GM23338 (cell line): ENCODE measurements at regions not wholly inside any gene's neighbourhood (a gene's known extent, or its start where the extent isn't known, plus 50 kb on each side); places are given as distances from the start of the nearest gene placed in this dataset.

Source experiments
- ATAC-seq: fragments of 200-7000 bp; cut with Tn5 transposase; 3 replicates; pipeline ENCODE4 v1.9.1; 2020
- DNase-seq: peaks from one replicate; pipeline ENCODE4 v3.0.0-alpha.2; 2015; ENCODE audit warnings: low spot score
- H2AFZ ChIP-seq: fragments of 200-600 bp; sonication (generic); 2 replicates; pipeline ENCODE4 v1.8.0; 2016; ENCODE audit warnings: antibody characterized with exemption, mild to moderate bottlenecking, moderate library complexity
- H3F3A ChIP-seq: fragments of 200-600 bp; sonication (generic); replicated peaks from 2 replicates; pipeline ENCODE4 v1.8.0; 2017; ENCODE audit warnings: antibody characterized with exemption, mixed run types, low read depth
- H3K27ac ChIP-seq: fragments of 200-600 bp; sonication (generic); 2 replicates; pipeline ENCODE4 v1.6.1; 2016; ENCODE audit warnings: low read depth
- H3K27me3 ChIP-seq: fragments of 200-600 bp; sonication (generic); 2 replicates; pipeline ENCODE4 v1.8.0; 2016; ENCODE audit warnings: mild to moderate bottlenecking, mixed run types, moderate library complexity; ENCODE audit not compliant: insufficient read depth
- H3K36me3 ChIP-seq: fragments of 200-600 bp; sonication (generic); 2 replicates; pipeline ENCODE4 v1.8.0; 2016; ENCODE audit warnings: mild to moderate bottlenecking; ENCODE audit not compliant: insufficient read depth
- H3K4me1 ChIP-seq: fragments of 200-600 bp; sonication (generic); 2 replicates; pipeline ENCODE4 v1.8.0; 2016; ENCODE audit warnings: mild to moderate bottlenecking, moderate library complexity; ENCODE audit not compliant: insufficient read depth
- H3K4me2 ChIP-seq: fragments of 200-600 bp; sonication (generic); 2 replicates; pipeline ENCODE4 v1.7.1; 2017; ENCODE audit warnings: mixed run types
- H3K4me3 ChIP-seq: fragments of 200-600 bp; sonication (generic); 2 replicates; pipeline ENCODE4 v1.6.1; 2016; ENCODE audit warnings: mixed run types
- H3K79me2 ChIP-seq: fragments of 200-600 bp; sonication (generic); replicated peaks from 2 replicates; pipeline ENCODE4 v1.8.0; 2017; ENCODE audit warnings: mild to moderate bottlenecking; ENCODE audit not compliant: insufficient read depth
- H3K9me2 ChIP-seq: fragments of 200-600 bp; sonication (generic); 2 replicates; pipeline ENCODE4 v1.8.0; 2017; ENCODE audit not compliant: insufficient read depth
- H4K20me1 ChIP-seq: fragments of 200-600 bp; sonication (generic); replicated peaks from 2 replicates; pipeline ENCODE4 v1.8.0; 2017; ENCODE audit warnings: mild to moderate bottlenecking; ENCODE audit not compliant: insufficient read depth
- H3K27ac Mint-ChIP-seq: 2 replicates; pipeline ENCODE4 v1.8.0; 2020; ENCODE audit warnings: inconsistent platforms, mild to moderate bottlenecking, moderate library complexity, mixed read lengths
- H3K27me3 Mint-ChIP-seq: 3 replicates; pipeline ENCODE4 v1.8.0; 2022; ENCODE audit warnings: low read depth, mild to moderate bottlenecking, moderate library complexity, mixed read lengths, inconsistent platforms; ENCODE audit not compliant: insufficient read depth, poor library complexity
- H3K36me3 Mint-ChIP-seq: 3 replicates; pipeline ENCODE4 v1.8.0; 2021; ENCODE audit warnings: low read depth, mild to moderate bottlenecking, inconsistent platforms, moderate library complexity, mixed read lengths
- H3K4me1 Mint-ChIP-seq: 3 replicates; pipeline ENCODE4 v1.8.0; 2020; ENCODE audit warnings: mild to moderate bottlenecking, inconsistent platforms, mixed read lengths
- H3K4me3 Mint-ChIP-seq: 3 replicates; pipeline ENCODE4 v1.8.0; 2021; ENCODE audit warnings: moderate library complexity, mild to moderate bottlenecking, inconsistent platforms, mixed read lengths
- H3K9me3 Mint-ChIP-seq: 3 replicates; pipeline ENCODE4 v1.8.0; 2020; ENCODE audit warnings: moderate library complexity, mild to moderate bottlenecking, inconsistent platforms, mixed read lengths
- CREB1 ChIP-seq: fragments of 250-450 bp; sonication (Bioruptor Pico); IDR thresholded peaks from 2 replicates; pipeline ENCODE4 v1.5.0; 2020; ENCODE audit warnings: low read depth, mild to moderate bottlenecking, moderate library complexity
- CTCF ChIP-seq, 2 experiments: fragments of 200-600 bp in 1 of 2; sonication (generic) in 1 of 2; conservative IDR thresholded peaks; 2 replicates each; pipeline versions ENCODE4 v1.5.1 to v1.6.1; 2016 to 2017; ENCODE audit warnings: antibody characterized with exemption in 2 of 2, low read depth in 2 of 2, mild to moderate bottlenecking in 2 of 2, moderate library complexity in 1 of 2
- ETS1 ChIP-seq: IDR thresholded peaks from 2 replicates; pipeline ENCODE4 v1.6.1; 2016; ENCODE audit warnings: antibody characterized with exemption
- EZH2 ChIP-seq: fragments of 200-600 bp; sonication (generic); IDR thresholded peaks from one replicate; pipeline ENCODE4 v1.8.0; 2017; ENCODE audit warnings: antibody characterized with exemption, mild to moderate bottlenecking, low read depth; ENCODE audit not compliant: unreplicated experiment
- EZH2phosphoT487 ChIP-seq: fragments of 200-600 bp; sonication (generic); IDR thresholded peaks from one replicate; pipeline ENCODE4 v1.8.1; 2018; ENCODE audit warnings: antibody characterized with exemption; ENCODE audit not compliant: unreplicated experiment
- JUNB ChIP-seq: IDR thresholded peaks from one replicate; pipeline ENCODE4 v1.6.1; 2016; ENCODE audit warnings: antibody characterized with exemption; ENCODE audit not compliant: unreplicated experiment
- NANOG ChIP-seq: IDR thresholded peaks from 2 replicates; pipeline ENCODE4 v1.6.1; 2016; ENCODE audit warnings: antibody characterized with exemption, borderline replicate concordance
- POLR2AphosphoS5 ChIP-seq: IDR thresholded peaks from 2 replicates; pipeline ENCODE4 v1.6.1; 2016; ENCODE audit warnings: antibody characterized with exemption, low read depth
- REST ChIP-seq: IDR thresholded peaks from one replicate; pipeline ENCODE4 v1.6.1; 2018; ENCODE audit warnings: antibody characterized with exemption; ENCODE audit not compliant: unreplicated experiment
- STAT1 ChIP-seq: IDR thresholded peaks from one replicate; pipeline ENCODE4 v1.6.1; 2016; ENCODE audit warnings: antibody characterized with exemption; ENCODE audit not compliant: unreplicated experiment
- ZNF114 ChIP-seq: fragments of 250-450 bp; sonication (Bioruptor Pico); IDR thresholded peaks from 2 replicates; pipeline ENCODE4 v1.5.0; 2020; ENCODE audit warnings: mild to moderate bottlenecking, moderate library complexity
- ZNF331 ChIP-seq: fragments of 250-450 bp; sonication (Bioruptor Pico); IDR thresholded peaks from 2 replicates; pipeline ENCODE4 v1.5.0; 2020; ENCODE audit warnings: low read depth, mild to moderate bottlenecking, moderate library complexity
- ZNF462 ChIP-seq: fragments of 250-450 bp; sonication (Bioruptor Pico); IDR thresholded peaks from 2 replicates; pipeline ENCODE4 v1.5.0; 2020; ENCODE audit warnings: mild to moderate bottlenecking, moderate library complexity

GRCh38 chr2:57084697-57085281 is 901.0 kb downstream of the CCDC85A start:
- Histone ChIP-seq H3K36me3 (no peaks in the 10 kb centered on the region), H4K20me1 (no peaks in the 10 kb centered on the region), H3K27ac (no peak overlapping the region), H3F3A (no peaks in the 10 kb centered on the region), H3K27me3 (no peaks in the 10 kb centered on the region), H3K4me1 (no peaks in the 10 kb centered on the region), H3K4me3 (no peak overlapping the region), H3K79me2 (no peaks in the 10 kb centered on the region), H3K9me2 (no peaks in the 10 kb centered on the region), H3K4me2 (no peak overlapping the region), H2AFZ (no peak overlapping the region)
- Mint-ChIP-seq H3K36me3 (peaks cover 4% of the 10 kb centered on the region; the same call in 1 of the 3 replicates), H3K27me3 (peaks cover 8% of the 10 kb centered on the region), H3K4me3 (no peak overlapping the region), H3K4me1 (no peaks in the 10 kb centered on the region), H3K27ac (no peak overlapping the region), H3K9me3 (peaks cover 19% of the 10 kb centered on the region; the same call in 2 of the 3 replicates)
- TF ChIP-seq ZNF331 (CRISPR knock-in tag) (no peak), STAT1 (no peak), EZH2 (no peak), ZNF114 (CRISPR knock-in tag) (no peak), EZH2phosphoT487 (no peak), CREB1 (CRISPR knock-in tag) (no peak), ETS1 (no peak), POLR2AphosphoS5 (no peak), JUNB (no peak), NANOG (no peak), CTCF (conservative IDR thresholded peaks at IDR 0.05; ENCODE audit: low read depth in 2 of 2) (no peak), REST (no peak), ZNF462 (CRISPR knock-in tag) (no peak)
- ATAC-seq (no peak), DNase-seq (no peak)
